ENCODE measurements at regions not wholly inside any gene's neighbourhood (a gene's known extent, or its start where the extent isn't known, plus 50 kb on each side); places are given as distances from the start of the nearest gene placed in this dataset.

GRCh38 chr11:121699801-121700200, 247.0 kb upstream of the SORL1-AS1 start:
- TF ChIP-seq, protein P1, sequence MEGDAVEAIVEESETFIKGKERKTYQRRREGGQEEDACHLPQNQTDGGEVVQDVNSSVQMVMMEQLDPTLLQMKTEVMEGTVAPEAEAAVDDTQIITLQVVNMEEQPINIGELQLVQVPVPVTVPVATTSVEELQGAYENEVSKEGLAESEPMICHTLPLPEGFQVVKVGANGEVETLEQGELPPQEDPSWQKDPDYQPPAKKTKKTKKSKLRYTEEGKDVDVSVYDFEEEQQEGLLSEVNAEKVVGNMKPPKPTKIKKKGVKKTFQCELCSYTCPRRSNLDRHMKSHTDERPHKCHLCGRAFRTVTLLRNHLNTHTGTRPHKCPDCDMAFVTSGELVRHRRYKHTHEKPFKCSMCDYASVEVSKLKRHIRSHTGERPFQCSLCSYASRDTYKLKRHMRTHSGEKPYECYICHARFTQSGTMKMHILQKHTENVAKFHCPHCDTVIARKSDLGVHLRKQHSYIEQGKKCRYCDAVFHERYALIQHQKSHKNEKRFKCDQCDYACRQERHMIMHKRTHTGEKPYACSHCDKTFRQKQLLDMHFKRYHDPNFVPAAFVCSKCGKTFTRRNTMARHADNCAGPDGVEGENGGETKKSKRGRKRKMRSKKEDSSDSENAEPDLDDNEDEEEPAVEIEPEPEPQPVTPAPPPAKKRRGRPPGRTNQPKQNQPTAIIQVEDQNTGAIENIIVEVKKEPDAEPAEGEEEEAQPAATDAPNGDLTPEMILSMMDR (IDR thresholded peaks at IDR 0.05), result no peak
- TF ChIP-seq POLR2A (IDR thresholded peaks at IDR 0.05), result no peak
- Histone ChIP-seq H3K36me3 (ENCODE audit: low read depth, missing control alignments) (no peaks in the 10 kb centered on the region), H3K4me3 (no peak overlapping the region), H3K27me3 (no peaks in the 10 kb centered on the region), H3K4me1 (peaks cover 6% of the 10 kb centered on the region), H3K9me3 (no peaks in the 10 kb centered on the region), H3K27ac (no peak overlapping the region)
- 65 to 77% methylated on average over 5 of the region's 5 CpGs for WGBS, 2 donors
- no peak for DNase-seq
- intact Hi-C loops (cut with DNase I; ENCODE audit: low total_unique reads), result no loop called here

DNA sequence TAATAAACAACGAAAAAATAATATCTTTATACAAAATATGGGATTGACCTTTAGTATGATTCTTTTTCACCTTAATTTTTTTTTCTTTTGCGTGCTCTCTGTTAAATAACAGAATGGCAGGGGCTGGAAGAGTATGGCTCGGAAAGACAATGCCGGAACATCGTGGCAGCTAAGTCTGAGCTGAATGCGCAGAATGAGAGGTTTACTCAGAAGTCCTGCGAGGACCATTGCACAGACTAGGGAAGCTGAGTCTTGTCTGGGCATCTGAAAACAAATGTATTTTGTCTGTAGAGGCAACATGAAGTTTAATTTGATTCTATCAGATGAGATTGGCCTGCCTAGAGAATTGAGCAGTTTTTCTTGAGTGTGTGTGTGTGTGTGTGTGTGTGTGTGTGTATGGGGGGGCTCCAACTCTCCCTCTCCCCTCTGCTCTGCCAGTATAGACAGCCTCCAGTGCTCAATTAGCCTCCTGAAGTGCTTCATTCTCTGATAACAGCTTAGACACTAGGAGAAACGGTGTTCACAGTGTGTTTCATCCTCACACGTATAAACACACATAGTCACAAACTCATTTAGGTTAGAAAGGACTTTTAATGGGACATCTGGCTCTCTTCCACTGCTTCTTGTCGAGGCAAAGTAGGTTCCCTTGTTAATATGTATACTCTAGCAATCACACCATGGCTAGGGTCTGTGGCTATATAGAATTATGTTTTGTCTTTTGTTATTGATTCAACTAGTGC, 244.3 kb upstream of the SORL1-AS1 start:
- H3K27ac ChIP-seq, result no peak overlapping the region
- H3K9me3 ChIP-seq, result no peaks in the 10 kb centered on the region
- DNase-seq, result no peak
- intact Hi-C loops (cut with DNase I; ENCODE audit: low total_unique reads), result no loop called here
- no peaks in the 10 kb centered on the region for H3K36me3 ChIP-seq (ENCODE audit: low read depth, missing control alignments)
- H3K4me1 ChIP-seq, result peaks cover 6% of the 10 kb centered on the region
- no peak overlapping the region for H3K4me3 ChIP-seq
- 72 to 74% methylated on average over 10 of the region's 10 CpGs for WGBS, 2 donors
- no peaks in the 10 kb centered on the region for H3K27me3 ChIP-seq
- TF ChIP-seq POLR2A (IDR thresholded peaks at IDR 0.05), result no peak
- TF ChIP-seq, protein P1 (IDR thresholded peaks at IDR 0.05), result no peak

DNA sequence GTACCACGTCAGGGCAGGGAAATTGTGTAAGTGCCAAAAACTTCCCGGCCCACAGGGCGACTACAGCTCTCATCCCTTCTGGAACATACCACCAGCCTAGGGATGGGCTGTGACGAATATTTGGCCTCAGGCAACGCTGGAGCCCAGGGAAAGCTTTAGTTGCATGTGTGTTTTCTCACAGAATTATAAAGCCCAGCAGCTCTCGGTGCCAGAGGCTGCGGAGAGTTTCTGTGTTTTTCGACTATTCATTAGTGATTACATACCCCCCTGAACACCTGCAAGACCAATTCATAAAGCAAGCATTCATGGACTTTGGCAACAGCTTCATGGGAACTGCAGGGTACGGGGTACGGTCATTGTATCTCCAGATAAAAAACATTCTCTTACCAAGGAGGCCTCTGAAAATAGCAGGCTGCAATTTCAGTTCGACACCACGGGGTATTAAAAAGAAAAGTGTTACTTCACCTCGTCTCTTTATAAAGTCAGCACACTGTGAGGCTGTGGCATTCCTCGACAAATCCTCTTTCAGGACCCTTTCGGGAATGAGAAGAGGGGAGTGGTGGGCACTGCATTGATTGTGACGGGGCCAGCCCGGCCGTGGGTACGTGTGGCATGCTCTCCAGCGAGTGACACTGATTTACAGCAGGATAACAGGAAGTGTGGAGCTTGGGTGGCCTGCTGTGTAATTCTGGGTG, 243.6 kb upstream of the SORL1-AS1 start:
- peaks cover 6% of the 10 kb centered on the region for H3K4me1 ChIP-seq
- no peak overlapping the region for H3K4me3 ChIP-seq
- H3K9me3 ChIP-seq, result no peaks in the 10 kb centered on the region
- peak overlapping the region in 1 of 2 donors; percentile 20 for H3K27ac ChIP-seq
- no peaks in the 10 kb centered on the region for H3K36me3 ChIP-seq (ENCODE audit: low read depth, missing control alignments)
- H3K27me3 ChIP-seq, result no peaks in the 10 kb centered on the region
- TF ChIP-seq, protein P1 (IDR thresholded peaks at IDR 0.05), result no peak
- TF ChIP-seq POLR2A (IDR thresholded peaks at IDR 0.05), result no peak
- DNase-seq, result peak; percentile 25
- 33 to 46% methylated on average over 20 of the region's 20 CpGs for WGBS, 2 donors
- intact Hi-C loops (cut with DNase I; ENCODE audit: low total_unique reads), result no loop called here

GRCh38 chr11:121692236-121692635, 239.5 kb upstream of the SORL1-AS1 start:
- Histone ChIP-seq H3K4me1 (peaks cover 14% of the 10 kb centered on the region), H3K36me3 (ENCODE audit: low read depth, missing control alignments) (no peaks in the 10 kb centered on the region), H3K9me3 (no peaks in the 10 kb centered on the region), H3K27me3 (no peaks in the 10 kb centered on the region), H3K4me3 (no peak overlapping the region), H3K27ac (no peak overlapping the region)
- WGBS, 2 donors, result 85 to 95% methylated on average over 1 of the region's 1 CpG
- TF ChIP-seq, protein P1 (IDR thresholded peaks at IDR 0.05), result no peak
- no peak for TF ChIP-seq POLR2A (IDR thresholded peaks at IDR 0.05)
- intact Hi-C loops (cut with DNase I; ENCODE audit: low total_unique reads), result no loop called here
- DNase-seq, result no peak

All from testis (tissue), 2 donors.